ENCODE measurements at regions not wholly inside any gene's neighbourhood (a gene's known extent, or its start where the extent isn't known, plus 50 kb on each side); places are given as distances from the start of the nearest gene placed in this dataset.
"Not testable (repeated sequence)": the region's sequence is repeated elsewhere in the genome, so short reads cannot be mapped to it uniquely, and the experiment has no call there.

DNA sequence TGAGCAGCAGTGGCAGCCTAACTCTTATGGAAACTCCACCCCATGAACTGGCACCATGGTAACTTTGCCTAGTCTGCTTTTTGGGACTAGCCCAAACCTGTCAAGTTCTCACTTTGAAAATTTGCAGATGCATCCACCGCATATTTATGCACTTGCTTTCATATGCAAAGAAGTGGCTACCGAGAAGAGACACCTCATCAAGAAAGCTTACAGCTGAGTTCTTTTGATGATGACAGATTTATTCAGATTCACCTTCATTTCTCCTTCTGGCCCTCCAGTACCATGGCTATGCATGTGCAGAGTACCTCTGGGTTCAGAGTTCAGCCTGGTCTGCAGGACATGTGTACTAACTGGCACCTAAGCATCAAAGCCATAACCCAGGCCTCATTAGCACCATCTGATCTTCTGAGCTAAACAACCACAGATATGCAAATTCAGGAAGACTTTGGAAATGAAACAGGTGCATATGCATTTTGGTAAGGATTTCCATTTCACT, 154.3 kb upstream of the TENT5A start:
- DNase-seq (ENCODE audit: low spot score): no peak

- no peak for DNase-seq (ENCODE audit: low spot score)
These were observed 153.6 kb upstream of the TENT5A start for GRCh38 chr6:81906041-81906440.

DNA sequence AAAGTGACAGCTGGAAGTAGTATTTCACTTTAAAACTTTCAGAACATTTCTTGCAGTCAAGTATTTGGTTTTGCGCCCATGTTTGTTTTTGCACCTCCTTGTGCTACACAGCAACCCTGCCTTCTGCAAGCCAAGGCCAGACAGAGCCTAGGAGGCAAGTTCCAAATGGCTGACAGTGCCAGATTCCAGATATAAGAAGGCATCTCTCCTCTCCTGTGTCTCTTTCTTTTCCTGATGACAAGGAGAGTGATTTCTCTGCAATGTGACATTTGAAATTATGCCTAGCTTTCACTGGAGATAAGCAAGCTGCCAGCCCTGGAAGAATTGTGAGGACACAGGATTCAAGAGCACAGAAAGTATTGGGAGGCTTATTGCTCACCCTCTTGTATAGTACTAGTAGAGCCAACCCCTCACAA, 149.1 kb upstream of the TENT5A start:
- DNase-seq (ENCODE audit: low spot score): no peak

GRCh38 chr6:81900616-81901015, 148.1 kb upstream of the TENT5A start:
- DNase-seq (ENCODE audit: low spot score): no peak

DNA sequence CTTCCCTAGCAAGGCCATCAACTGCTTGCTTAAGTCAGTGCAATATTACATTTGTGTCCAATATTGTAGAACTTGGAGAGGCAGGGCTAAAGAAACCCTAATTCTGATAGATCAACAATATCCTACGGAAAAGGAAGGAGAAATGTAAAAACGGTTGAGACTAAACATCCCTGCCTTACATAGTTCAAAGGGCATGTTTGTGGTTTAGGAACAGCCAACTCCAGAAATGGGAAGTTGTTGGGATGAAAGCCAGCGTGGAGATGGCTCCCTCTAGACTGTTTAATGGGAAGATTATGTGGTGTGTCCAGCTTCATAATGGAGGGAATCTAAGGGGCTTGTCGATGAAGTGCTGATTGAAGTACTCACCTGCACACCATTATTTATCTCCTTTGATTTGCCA, 145.3 kb upstream of the TENT5A start:
- DNase-seq (ENCODE audit: low spot score): no peak

DNA sequence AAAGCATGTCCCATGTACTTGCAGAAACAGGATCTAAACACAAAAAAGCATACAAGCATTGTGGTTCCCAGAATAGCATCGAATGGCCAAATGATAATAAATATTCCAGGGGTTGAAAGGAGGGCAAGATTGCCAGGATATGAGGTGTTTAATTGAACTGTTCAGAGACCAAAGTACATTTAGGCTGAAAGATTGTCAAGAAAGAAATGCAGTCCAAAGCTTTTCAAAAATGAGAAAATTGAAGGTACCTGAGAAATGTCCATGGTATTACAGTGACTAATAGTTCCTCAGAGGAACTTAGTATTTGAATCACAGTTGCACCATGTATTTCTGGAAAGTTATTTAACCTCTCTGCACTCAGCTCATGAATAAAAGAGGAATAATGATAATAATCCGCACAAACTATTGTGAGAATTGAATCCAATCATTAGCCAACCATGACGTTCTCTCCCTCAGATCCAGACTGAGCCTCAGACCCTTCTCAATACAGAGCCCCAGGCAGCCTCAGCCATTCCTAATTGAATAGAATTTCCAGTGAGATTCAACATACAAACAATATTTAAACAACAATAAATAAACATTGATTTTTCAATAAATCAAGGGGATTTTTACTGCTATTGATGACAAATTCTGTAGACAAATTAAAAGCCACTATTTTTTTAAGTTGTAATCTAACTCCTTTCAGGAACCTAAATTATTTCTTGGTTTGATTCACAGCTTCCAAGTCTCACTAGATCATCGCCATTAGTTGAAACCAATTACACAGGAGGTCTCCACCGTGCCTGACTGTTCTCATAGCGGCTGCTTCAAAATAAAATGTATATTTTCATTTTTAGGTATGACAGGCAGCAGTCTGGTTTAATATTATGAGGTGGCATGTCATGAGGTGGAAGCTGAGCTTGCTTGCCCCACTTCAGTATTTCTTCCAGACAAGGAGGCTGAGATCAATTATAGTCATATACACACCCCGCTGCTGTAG, 144.3 kb upstream of the TENT5A start:
- DNase-seq (ENCODE audit: low spot score): no peak

DNA sequence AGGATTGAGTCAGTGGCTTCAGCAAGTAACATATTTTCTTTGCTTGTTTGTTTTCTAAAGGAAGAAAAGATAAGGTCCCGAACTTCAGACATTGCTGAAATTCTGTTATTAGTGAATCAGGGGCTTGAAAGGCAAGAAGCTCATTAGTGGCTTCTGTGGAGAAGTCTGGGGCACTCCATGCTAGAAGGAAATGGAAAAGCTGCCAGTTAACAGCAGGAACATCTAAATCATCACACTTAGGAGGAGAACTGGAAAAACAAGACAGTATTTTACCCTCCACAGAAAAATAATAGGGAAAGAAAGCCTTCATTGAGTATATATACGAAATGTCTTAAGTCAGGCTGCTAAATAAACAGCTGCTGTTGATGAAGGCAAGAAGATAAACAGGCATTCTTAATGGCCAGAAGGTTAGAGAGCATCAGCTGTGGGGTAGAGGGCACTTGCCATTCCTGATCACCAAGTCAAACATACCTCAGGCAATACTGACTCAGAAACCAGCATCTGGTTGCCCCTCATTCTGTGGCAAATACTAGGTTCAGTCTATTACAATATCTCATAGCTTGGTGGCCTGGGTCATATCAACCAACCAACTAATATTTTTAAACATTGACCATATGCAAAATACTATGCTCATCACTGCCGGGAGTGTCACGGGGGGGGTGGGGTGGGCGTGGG, 143.2 kb upstream of the TENT5A start:
- DNase-seq (ENCODE audit: low spot score): peak; percentile 60

- DNase-seq (ENCODE audit: low spot score): peak; percentile 12
These were observed 142.3 kb upstream of the TENT5A start for GRCh38 chr6:81894788-81895271.

DNA sequence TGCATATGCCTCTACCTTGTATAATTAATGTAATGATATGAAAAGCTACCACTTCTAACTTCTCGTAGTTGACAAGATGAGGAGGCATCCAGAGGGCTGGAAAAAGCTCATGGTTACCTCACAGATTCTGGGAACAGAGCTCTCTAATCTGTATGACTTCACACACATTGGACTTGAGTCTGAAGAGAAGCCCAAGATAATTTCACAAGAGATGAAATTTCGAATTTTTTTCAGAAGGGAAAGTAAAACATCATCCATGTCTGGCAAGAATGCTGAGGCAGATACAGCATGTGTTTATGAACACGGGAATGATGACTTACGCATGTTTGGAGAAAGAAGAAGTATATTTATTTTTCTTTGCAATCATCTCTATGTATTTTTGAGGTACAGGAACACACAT, 141.8 kb upstream of the TENT5A start:
- peak; percentile 30 for DNase-seq (ENCODE audit: low spot score)

DNA sequence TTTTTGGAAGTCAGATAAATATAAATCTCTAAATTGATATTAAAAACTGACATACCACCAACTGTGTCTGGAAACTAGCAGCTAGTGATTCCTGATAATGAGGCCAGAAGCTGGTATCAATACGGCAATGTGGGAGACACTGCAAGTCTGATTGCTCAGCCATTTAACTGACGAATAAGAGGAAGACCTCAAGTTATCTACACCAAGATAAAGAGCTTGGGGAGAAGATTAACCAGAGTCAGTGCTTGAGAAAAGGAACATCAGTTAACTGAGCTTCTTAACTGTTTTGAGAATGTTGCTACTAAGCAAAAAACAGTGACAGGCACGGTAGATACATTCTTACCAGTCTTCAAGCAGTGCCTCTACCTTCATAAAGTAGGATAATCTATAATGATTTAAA, 140.4 kb upstream of the TENT5A start:
- DNase-seq (ENCODE audit: low spot score): no peak

GRCh38 chr6:81891874-81892273, 139.4 kb upstream of the TENT5A start:
- no peak for DNase-seq (ENCODE audit: low spot score)

DNA sequence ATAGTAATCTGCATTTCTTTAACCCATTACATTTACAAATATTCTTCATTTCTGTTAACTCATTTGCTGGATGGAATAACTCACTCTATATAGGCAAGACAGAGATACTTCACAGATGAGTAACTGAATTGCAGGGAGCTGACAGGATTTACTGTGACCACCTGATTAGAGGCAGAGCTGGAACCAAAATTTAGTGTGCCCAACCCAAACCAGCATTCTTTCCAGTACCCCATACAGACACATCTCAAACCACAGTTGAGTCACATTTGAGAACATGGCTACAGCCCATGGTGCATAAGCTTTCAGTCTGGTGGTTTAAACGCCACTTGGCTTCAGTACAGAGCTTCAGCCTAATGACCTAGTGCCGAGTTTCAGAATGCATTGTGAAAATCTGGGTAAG, 138.4 kb upstream of the TENT5A start:
- peak; percentile 87 for DNase-seq (ENCODE audit: low spot score)

- no peak for DNase-seq (ENCODE audit: low spot score)
These were observed 137.0 kb upstream of the TENT5A start for GRCh38 chr6:81889377-81890053.

DNA sequence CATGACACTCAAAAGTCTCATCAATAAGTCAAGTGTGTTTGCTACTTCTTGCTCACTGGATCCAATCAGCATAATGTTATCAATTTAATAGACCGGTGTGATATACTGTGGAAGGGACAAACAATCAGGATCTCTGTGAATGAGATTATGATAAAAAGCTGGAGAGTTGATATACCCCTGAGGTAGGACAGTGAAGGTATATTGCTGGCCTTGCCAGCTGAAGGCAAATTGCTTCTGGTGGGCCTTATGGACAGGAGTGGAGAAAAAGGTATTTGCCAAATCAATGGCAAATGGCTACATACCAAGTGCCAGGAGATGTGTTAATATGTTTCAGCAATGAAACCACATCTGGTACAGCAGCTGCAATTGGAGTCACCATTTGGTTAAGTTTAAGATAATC, 134.4 kb upstream of the TENT5A start:
- DNase-seq (ENCODE audit: low spot score): not testable (repeated sequence)

GRCh38 chr6:81886157-81886556, 133.7 kb upstream of the TENT5A start:
- DNase-seq (ENCODE audit: low spot score): no peak

- no peak for DNase-seq (ENCODE audit: low spot score)
These were observed 129.2 kb upstream of the TENT5A start for GRCh38 chr6:81881660-81882059.

DNA sequence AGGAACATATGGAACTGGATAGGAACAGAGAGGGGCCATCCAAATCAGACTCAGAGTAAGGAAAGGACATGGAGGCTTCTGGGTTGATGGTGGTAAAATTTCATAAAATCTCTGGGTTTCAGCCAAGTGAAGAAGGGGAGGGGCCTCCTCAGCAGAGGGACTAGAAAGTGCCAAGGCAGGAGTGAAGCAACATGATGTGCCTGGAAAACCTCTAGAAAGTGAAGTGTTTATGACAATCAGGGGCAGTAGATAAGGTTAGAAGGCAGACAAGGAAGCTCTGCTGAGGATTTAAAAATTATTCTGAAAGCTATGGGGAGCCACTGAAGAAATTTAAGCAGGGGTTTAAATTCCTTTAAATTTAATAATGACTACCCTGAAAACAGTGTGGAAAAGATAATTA, 126.0 kb upstream of the TENT5A start:
- no peak for DNase-seq (ENCODE audit: low spot score)

GRCh38 chr6:81876971-81877370, 124.5 kb upstream of the TENT5A start:
- DNase-seq (ENCODE audit: low spot score): peak; percentile 24

DNA sequence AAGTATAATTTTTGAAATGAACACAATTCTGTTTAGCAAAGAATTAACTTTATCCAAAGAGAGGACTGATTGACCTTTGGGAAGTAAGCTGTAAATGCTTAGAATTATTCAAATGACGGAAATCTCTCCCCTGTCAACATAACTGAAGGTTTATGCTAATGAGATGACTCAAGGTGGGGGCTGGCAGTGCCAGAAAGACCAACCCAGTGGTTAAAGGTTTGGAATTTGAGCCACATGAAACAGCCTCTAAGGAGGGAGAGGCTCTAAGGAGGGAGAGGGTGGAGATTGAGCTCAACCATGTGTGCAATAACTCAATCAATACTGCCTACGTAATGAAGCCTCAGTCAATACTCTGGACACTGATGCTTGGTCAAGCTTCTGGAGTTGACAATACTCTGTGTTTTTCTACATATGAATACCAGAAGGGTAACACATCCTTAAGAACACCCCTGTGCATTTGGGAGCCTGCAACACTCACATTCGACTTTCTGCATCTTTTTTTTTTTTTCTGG, 123.4 kb upstream of the TENT5A start:
- no peak for DNase-seq (ENCODE audit: low spot score)

- DNase-seq (ENCODE audit: low spot score): not testable (repeated sequence)
These were observed 117.4 kb upstream of the TENT5A start for GRCh38 chr6:81869749-81870508.

DNA sequence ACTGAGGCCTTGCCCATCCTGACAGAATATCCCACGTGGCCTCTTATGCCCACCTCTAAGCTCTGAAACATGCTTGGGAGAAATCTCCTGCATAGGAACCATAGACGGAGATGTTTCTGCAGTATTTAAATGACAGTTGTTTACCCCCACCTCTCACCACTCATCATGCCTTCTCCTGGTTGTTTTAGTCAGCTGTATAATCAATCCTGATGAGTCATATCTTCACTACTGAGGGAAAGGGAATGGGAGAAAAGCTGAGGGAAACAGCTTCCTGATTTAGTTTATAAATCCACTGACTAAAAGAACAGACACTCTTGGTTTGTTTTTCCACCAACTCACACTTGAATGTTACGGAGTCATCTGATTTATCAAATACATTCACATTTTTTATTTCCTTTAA, 113.2 kb upstream of the TENT5A start:
- DNase-seq (ENCODE audit: low spot score): peak; percentile 73

Data from AG08395 (cell line).